HL-60 (cell line): ENCODE measurements at regions not wholly inside any gene's neighbourhood (a gene's known extent, or its start where the extent isn't known, plus 50 kb on each side); places are given as distances from the start of the nearest gene placed in this dataset.

Source experiments
- DNase-seq, 2 experiments: peaks; one replicate each; pipeline ENCODE4 v3.0.0-alpha.2; 2010 to 2020; ENCODE audit warnings: low read depth in 1 of 2, low spot score in 1 of 2
- H3K27ac ChIP-seq: fragments of 250-450 bp; sonication (Bioruptor Pico); replicated peaks from 2 replicates; pipeline ENCODE4 v1.5.1; 2020; ENCODE audit warnings: mild to moderate bottlenecking, moderate library complexity
- H3K27me3 ChIP-seq: fragments of 250-450 bp; sonication (Bioruptor Pico); 2 replicates; pipeline ENCODE4 v1.5.1; 2021; ENCODE audit warnings: mild to moderate bottlenecking, moderate library complexity; ENCODE audit not compliant: insufficient read depth, poor library complexity, severe bottlenecking
- H3K4me3 ChIP-seq: replicated peaks from 2 replicates; pipeline ENCODE4 v1.5.1; 2011; ENCODE audit warnings: mild to moderate bottlenecking, control low read depth, low read length; ENCODE audit not compliant: insufficient read depth
- CTCF ChIP-seq: IDR thresholded peaks from one replicate; pipeline ENCODE4 v1.5.1; 2011; ENCODE audit warnings: low read length, control low read depth, inconsistent platforms; ENCODE audit not compliant: insufficient read depth
- GABPA ChIP-seq: IDR thresholded peaks from 2 replicates; pipeline ENCODE4 v1.6.1; 2012; ENCODE audit warnings: low read depth
- POLR2AphosphoS5 ChIP-seq: IDR thresholded peaks from 2 replicates; pipeline ENCODE4 v1.6.1; 2012; ENCODE audit warnings: low read depth
- REST ChIP-seq: IDR thresholded peaks from 2 replicates; pipeline ENCODE4 v1.6.1; 2012; ENCODE audit warnings: low read depth; ENCODE audit not compliant: insufficient replicate concordance
- SPI1 ChIP-seq: IDR thresholded peaks from 2 replicates; pipeline ENCODE4 v1.6.1; 2012; ENCODE audit warnings: low read depth, mild to moderate bottlenecking, borderline replicate concordance

- DNase-seq, result no peak
- H3K27ac ChIP-seq, result no peak overlapping the region
- H3K27me3 ChIP-seq, result no peaks in the 10 kb centered on the region
- TF ChIP-seq CTCF (no peak), SPI1 (no peak), GABPA (no peak), REST (no peak), POLR2AphosphoS5 (no peak)
- H3K4me3 ChIP-seq, result no peak overlapping the region
These were observed 444.5 kb downstream of the CMPK2 start for GRCh38 chr2:6421138-6421730.

- Histone ChIP-seq H3K27me3 (no peaks in the 10 kb centered on the region), H3K27ac (no peak overlapping the region), H3K4me3 (no peak overlapping the region)
- no peak for DNase-seq
- TF ChIP-seq CTCF (no peak), REST (no peak), SPI1 (no peak), GABPA (no peak), POLR2AphosphoS5 (no peak)
These were observed 443.8 kb downstream of the CMPK2 start for GRCh38 chr2:6421888-6422287.

GRCh38 chr2:6423157-6423556 lies 442.6 kb downstream of the CMPK2 start:
- DNase-seq, result no peak
- Histone ChIP-seq H3K4me3 (no peak overlapping the region), H3K27me3 (no peaks in the 10 kb centered on the region), H3K27ac (no peak overlapping the region)
- TF ChIP-seq CTCF, result no peak
- TF ChIP-seq REST, result no peak
- no peak for TF ChIP-seq POLR2AphosphoS5
- TF ChIP-seq SPI1, result no peak
- TF ChIP-seq GABPA, result no peak
